ENCODE measurements at regions not wholly inside any gene's neighbourhood (a gene's known extent, or its start where the extent isn't known, plus 50 kb on each side); places are given as distances from the start of the nearest gene placed in this dataset.

DNA sequence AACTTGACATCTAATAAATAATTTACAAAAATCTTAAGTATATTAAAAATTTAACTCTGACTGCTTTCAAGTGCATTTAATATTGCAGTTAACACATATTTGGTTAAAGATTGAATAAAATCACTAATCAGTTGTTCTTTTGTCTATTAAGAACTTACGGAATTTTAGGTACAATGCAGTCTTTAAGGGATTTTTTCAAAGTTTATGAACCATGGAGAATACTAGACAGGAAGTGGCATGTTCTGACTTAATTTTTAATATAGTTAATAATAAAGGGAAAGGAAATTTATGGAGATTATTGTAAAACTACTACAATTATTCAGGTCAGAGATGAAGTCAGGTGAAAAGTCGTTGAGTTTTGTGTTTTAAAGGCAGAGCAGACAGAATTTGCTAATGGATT lies 240.9 kb downstream of the CALCRL start:
- Histone ChIP-seq H3K4me3 (ENCODE audit: low read depth, low read length) (no peak overlapping the region), H3K4me1 (ENCODE audit: control insufficient read depth, insufficient read depth, low read length) (no peaks in the 10 kb centered on the region), H3K27ac (ENCODE audit: extremely low read depth, low read depth, low read length) (no peak overlapping the region), H3K36me3 (ENCODE audit: control insufficient read depth in 2 of 2, insufficient read depth in 1 of 2, low read length in 2 of 2) (no peaks in the 10 kb centered on the region), H3K9me3 (ENCODE audit: control insufficient read depth, insufficient read depth, low read depth, low read length) (no peaks in the 10 kb centered on the region)
- POLR2A ChIA-PET = no interaction called here
- TF ChIP-seq ZNF366 (tag by site-specific recombination; conservative IDR thresholded peaks at IDR 0.05) (no peak), ZNF416 (tag by site-specific recombination; IDR thresholded peaks at IDR 0.05) (no peak), KLF10 (tag by site-specific recombination; IDR thresholded peaks at IDR 0.05) (no peak), ZNF2 (tag by site-specific recombination; IDR thresholded peaks at IDR 0.05) (no peak), ZNF571 (tag by site-specific recombination; IDR thresholded peaks at IDR 0.05) (no peak), ZNF529 (tag by site-specific recombination; IDR thresholded peaks at IDR 0.05; ENCODE audit: insufficient replicate concordance) (no peak), ZNF664 (tag by site-specific recombination; IDR thresholded peaks at IDR 0.05) (no peak), PRDM2 (tag by site-specific recombination; IDR thresholded peaks at IDR 0.05; ENCODE audit: borderline replicate concordance) (no peak), ZNF155 (tag by site-specific recombination; IDR thresholded peaks at IDR 0.05) (no peak), SETDB1 (IDR thresholded peaks at IDR 0.05; ENCODE audit: insufficient read length, low read length) (no peak)
- TF ChIP-seq, protein P1, sequence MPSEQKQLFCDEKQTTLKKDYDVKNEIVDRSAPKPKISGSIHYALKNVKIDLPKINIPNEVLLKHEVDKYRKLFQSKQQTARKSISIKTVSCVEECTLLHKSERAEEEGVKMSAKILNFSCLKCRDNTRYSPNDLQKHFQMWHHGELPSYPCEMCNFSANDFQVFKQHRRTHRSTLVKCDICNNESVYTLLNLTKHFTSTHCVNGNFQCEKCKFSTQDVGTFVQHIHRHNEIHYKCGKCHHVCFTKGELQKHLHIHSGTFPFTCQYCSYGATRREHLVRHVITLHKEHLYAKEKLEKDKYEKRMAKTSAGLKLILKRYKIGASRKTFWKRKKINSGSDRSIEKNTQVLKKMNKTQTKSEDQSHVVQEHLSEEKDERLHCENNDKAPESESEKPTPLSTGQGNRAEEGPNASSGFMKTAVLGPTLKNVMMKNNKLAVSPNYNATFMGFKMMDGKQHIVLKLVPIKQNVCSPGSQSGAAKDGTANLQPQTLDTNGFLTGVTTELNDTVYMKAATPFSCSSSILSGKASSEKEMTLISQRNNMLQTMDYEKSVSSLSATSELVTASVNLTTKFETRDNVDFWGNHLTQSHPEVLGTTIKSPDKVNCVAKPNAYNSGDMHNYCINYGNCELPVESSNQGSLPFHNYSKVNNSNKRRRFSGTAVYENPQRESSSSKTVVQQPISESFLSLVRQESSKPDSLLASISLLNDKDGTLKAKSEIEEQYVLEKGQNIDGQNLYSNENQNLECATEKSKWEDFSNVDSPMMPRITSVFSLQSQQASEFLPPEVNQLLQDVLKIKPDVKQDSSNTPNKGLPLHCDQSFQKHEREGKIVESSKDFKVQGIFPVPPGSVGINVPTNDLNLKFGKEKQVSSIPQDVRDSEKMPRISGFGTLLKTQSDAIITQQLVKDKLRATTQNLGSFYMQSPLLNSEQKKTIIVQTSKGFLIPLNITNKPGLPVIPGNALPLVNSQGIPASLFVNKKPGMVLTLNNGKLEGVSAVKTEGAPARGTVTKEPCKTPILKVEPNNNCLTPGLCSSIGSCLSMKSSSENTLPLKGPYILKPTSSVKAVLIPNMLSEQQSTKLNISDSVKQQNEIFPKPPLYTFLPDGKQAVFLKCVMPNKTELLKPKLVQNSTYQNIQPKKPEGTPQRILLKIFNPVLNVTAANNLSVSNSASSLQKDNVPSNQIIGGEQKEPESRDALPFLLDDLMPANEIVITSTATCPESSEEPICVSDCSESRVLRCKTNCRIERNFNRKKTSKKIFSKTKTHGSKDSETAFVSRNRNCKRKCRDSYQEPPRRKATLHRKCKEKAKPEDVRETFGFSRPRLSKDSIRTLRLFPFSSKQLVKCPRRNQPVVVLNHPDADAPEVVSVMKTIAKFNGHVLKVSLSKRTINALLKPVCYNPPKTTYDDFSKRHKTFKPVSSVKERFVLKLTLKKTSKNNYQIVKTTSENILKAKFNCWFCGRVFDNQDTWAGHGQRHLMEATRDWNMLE (tag by site-specific recombination; conservative IDR thresholded peaks at IDR 0.05; ENCODE audit: low read depth) = no peak
- TF ChIP-seq, protein P2, sequence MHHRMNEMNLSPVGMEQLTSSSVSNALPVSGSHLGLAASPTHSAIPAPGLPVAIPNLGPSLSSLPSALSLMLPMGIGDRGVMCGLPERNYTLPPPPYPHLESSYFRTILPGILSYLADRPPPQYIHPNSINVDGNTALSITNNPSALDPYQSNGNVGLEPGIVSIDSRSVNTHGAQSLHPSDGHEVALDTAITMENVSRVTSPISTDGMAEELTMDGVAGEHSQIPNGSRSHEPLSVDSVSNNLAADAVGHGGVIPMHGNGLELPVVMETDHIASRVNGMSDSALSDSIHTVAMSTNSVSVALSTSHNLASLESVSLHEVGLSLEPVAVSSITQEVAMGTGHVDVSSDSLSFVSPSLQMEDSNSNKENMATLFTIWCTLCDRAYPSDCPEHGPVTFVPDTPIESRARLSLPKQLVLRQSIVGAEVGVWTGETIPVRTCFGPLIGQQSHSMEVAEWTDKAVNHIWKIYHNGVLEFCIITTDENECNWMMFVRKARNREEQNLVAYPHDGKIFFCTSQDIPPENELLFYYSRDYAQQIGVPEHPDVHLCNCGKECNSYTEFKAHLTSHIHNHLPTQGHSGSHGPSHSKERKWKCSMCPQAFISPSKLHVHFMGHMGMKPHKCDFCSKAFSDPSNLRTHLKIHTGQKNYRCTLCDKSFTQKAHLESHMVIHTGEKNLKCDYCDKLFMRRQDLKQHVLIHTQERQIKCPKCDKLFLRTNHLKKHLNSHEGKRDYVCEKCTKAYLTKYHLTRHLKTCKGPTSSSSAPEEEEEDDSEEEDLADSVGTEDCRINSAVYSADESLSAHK (tag by site-specific recombination; IDR thresholded peaks at IDR 0.05) = no peak
- TF ChIP-seq, protein P3, sequence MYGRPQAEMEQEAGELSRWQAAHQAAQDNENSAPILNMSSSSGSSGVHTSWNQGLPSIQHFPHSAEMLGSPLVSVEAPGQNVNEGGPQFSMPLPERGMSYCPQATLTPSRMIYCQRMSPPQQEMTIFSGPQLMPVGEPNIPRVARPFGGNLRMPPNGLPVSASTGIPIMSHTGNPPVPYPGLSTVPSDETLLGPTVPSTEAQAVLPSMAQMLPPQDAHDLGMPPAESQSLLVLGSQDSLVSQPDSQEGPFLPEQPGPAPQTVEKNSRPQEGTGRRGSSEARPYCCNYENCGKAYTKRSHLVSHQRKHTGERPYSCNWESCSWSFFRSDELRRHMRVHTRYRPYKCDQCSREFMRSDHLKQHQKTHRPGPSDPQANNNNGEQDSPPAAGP (tag by site-specific recombination; IDR thresholded peaks at IDR 0.05) = no peak
- TF ChIP-seq, protein P4, sequence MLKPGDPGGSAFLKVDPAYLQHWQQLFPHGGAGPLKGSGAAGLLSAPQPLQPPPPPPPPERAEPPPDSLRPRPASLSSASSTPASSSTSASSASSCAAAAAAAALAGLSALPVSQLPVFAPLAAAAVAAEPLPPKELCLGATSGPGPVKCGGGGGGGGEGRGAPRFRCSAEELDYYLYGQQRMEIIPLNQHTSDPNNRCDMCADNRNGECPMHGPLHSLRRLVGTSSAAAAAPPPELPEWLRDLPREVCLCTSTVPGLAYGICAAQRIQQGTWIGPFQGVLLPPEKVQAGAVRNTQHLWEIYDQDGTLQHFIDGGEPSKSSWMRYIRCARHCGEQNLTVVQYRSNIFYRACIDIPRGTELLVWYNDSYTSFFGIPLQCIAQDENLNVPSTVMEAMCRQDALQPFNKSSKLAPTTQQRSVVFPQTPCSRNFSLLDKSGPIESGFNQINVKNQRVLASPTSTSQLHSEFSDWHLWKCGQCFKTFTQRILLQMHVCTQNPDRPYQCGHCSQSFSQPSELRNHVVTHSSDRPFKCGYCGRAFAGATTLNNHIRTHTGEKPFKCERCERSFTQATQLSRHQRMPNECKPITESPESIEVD (tag by site-specific recombination; IDR thresholded peaks at IDR 0.05) = no peak
- CTCF ChIA-PET = no interaction called here

All from HEK293 (cell line).